K562 (cell line): ENCODE measurements at regions not wholly inside any gene's neighbourhood (a gene's known extent, or its start where the extent isn't known, plus 50 kb on each side); places are given as distances from the start of the nearest gene placed in this dataset.

ENCODE experiments used
- ATAC-seq: fragments of 200-7000 bp; cut with Tn5 transposase; 3 replicates; pipeline ENCODE4 v1.9.1; 2020; ENCODE audit warnings: moderate library complexity
- BruUV-seq: library from RNA; stranded (reverse); fragments of 400-500 nt; replicated peaks from 2 replicates; lab custom pipeline; 2021; lab: Mats Ljungman, UMichigan
- CTCF ChIA-PET: fragments of 300-600 bp; formaldehyde crosslinking; extraction: SDS; loops from one replicate; lab custom pipeline; 2021; ENCODE audit warnings: low intra/inter-chr PET ratio; lab: Yijun Ruan, JAX
- POLR2A ChIA-PET: fragments of 300-600, 350-650 bp; sonication (Branson Sonifier 250); formaldehyde crosslinking; extraction: SDS; loops from one replicate; lab custom pipeline; 2021; ENCODE audit warnings: antibody characterized with exemption, inconsistent platforms; lab: Yijun Ruan, JAX
- DNase-seq, 4 experiments: peaks; one replicate each; pipeline versions ENCODE4 v3.0.0 to v3.0.0-alpha.2; 2011 to 2018; ENCODE audit warnings: low spot score in 3 of 4, mixed read lengths in 3 of 4; ENCODE audit errors: extremely low read depth in 1 of 4
- FAIRE-seq: peaks from 2 replicates; lab custom pipeline; 2011; peaks lifted over from hg19 to GRCh38; lab: Jason Lieb, UNC
- H2AFZ ChIP-seq: 2 replicates; pipeline ENCODE4 v1.6.0; 2011; ENCODE audit warnings: low read depth, low read length, control low read depth, inconsistent platforms
- H3K27ac ChIP-seq: fragments of 200-600 bp; 3 replicates; pipeline ENCODE4 v1.8.0; 2011; ENCODE audit warnings: low read depth, mild to moderate bottlenecking, control low read depth, inconsistent platforms, low read length, moderate library complexity, mixed read lengths; ENCODE audit errors: extremely low read depth
- H3K27me3 ChIP-seq, 2 experiments: fragments of 300-600 bp in 1 of 2; 2 replicates in 1 of 2; 3 replicates in 1 of 2; pipeline versions ENCODE4 v1.6.0 to v1.8.0; 2011; ENCODE audit warnings: inconsistent platforms in 2 of 2, low read length in 2 of 2, mild to moderate bottlenecking in 1 of 2, mixed read lengths in 1 of 2, moderate library complexity in 1 of 2; ENCODE audit not compliant: control insufficient read depth in 2 of 2, insufficient read depth in 2 of 2
- H3K36me3 ChIP-seq: fragments of 300-600 bp; 3 replicates; pipeline ENCODE4 v1.8.0; 2011; ENCODE audit warnings: mild to moderate bottlenecking, low read length, inconsistent platforms; ENCODE audit not compliant: control insufficient read depth, insufficient read depth
- H3K4me1 ChIP-seq, 2 experiments: fragments of 200-600 bp in 1 of 2; replicated peaks in 1 of 2; 2 replicates in 1 of 2; 3 replicates in 1 of 2; pipeline versions ENCODE4 v1.5.1 to v1.8.0; 2011; ENCODE audit warnings: inconsistent platforms in 2 of 2, low read length in 2 of 2, mild to moderate bottlenecking in 1 of 2, mixed read lengths in 1 of 2, moderate library complexity in 1 of 2; ENCODE audit not compliant: control insufficient read depth in 2 of 2, insufficient read depth in 2 of 2
- H3K4me2 ChIP-seq: 2 replicates; pipeline ENCODE4 v1.6.1; 2011; ENCODE audit warnings: low read length, control low read depth, inconsistent platforms, mixed read lengths; ENCODE audit not compliant: insufficient read depth
- H3K4me3 ChIP-seq: fragments of 200-600 bp; sonication (generic), shearing (Covaris generic); 2 replicates; pipeline ENCODE4 v1.5.1; 2016; ENCODE audit warnings: control low read depth, inconsistent platforms
- H3K79me2 ChIP-seq: fragments of 200-600 bp; 3 replicates; pipeline ENCODE4 v1.8.0; 2011; ENCODE audit warnings: low read length, inconsistent platforms; ENCODE audit not compliant: control insufficient read depth, insufficient read depth
- H3K9ac ChIP-seq, 2 experiments: 2 replicates each; pipeline versions ENCODE4 v1.6.0 to v1.6.1; 2011; ENCODE audit warnings: low read depth in 2 of 2, low read length in 2 of 2, control low read depth in 1 of 2, inconsistent platforms in 1 of 2, mild to moderate bottlenecking in 1 of 2, mixed read lengths in 1 of 2; ENCODE audit not compliant: insufficient read depth in 1 of 2
- H3K9me1 ChIP-seq: one replicate; pipeline ENCODE4 v1.6.0; 2011; ENCODE audit warnings: inconsistent platforms, mild to moderate bottlenecking, low read length, moderate library complexity; ENCODE audit not compliant: control insufficient read depth, insufficient read depth
- H3K9me3 ChIP-seq: replicated peaks from 2 replicates; pipeline ENCODE4 v1.5.1; 2011; ENCODE audit warnings: low read depth, low read length, inconsistent platforms; ENCODE audit not compliant: control insufficient read depth, insufficient read depth
- H4K20me1 ChIP-seq: replicated peaks from 2 replicates; pipeline ENCODE4 v1.6.1; 2011; ENCODE audit warnings: low read length, inconsistent platforms, mixed read lengths; ENCODE audit not compliant: control insufficient read depth, insufficient read depth
- NCOR1 ChIP-seq: fragments of 450-650 bp; IDR thresholded peaks from 2 replicates; pipeline ENCODE4 v1.6.1; 2016; ENCODE audit warnings: mild to moderate bottlenecking, moderate library complexity
- ZNF282 ChIP-seq: sonication (generic); formaldehyde crosslinking; IDR thresholded peaks from 2 replicates; pipeline ENCODE4 v1.8.1; 2023; ENCODE audit warnings: missing genetic modification reagents
- WGBS: fragments of 100-300 bp; shearing (Covaris generic); methylation state at CpG from one replicate; pipeline ENCODE4 v1.1.6; 2016; ENCODE audit warnings: low coverage, mixed read lengths; ENCODE audit not compliant: insufficient coverage; ENCODE audit errors: missing lambda C conversion rate; 5-methylcytosine and 5-hydroxymethylcytosine counted together
- in situ Hi-C: fragments of 300-500 bp; cut with MboI; formaldehyde crosslinking; loops from 4 replicates; pipeline ENCODE4 v1.15.0; 2018; ENCODE audit warnings: inconsistent platforms, mixed read lengths
- intact Hi-C: fragments of 100-400 bp; cut with micrococcal nuclease; formaldehyde crosslinking; loops from 2 replicates; pipeline ENCODE4 v1.14.2; 2022
- TF ChIP-seq, protein P1 (sequence below): sonication (generic); formaldehyde crosslinking; IDR thresholded peaks from 2 replicates; pipeline ENCODE4 v1.8.1; 2023; ENCODE audit warnings: mild to moderate bottlenecking, missing genetic modification reagents

DNA sequence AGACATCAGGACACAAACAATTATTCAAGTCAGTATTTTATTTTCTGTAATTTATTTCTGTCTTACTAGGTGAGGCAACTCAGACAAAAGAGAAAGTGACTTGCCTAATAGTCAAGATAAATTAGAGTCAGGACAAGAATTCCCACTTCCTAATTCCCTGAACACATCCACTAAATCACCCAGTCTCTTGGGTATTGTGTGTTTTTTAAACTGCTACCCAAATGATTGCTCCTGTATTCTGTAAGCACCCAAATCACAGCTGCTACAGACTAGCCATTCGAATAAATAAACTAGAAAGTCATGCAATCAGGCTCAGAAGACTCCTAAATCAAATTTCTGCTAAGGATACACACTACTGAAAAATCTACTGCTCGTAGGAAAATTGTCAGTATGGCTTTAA is 263.0 kb downstream of the DUSP6 start (continued):
- TF ChIP-seq, protein P1, sequence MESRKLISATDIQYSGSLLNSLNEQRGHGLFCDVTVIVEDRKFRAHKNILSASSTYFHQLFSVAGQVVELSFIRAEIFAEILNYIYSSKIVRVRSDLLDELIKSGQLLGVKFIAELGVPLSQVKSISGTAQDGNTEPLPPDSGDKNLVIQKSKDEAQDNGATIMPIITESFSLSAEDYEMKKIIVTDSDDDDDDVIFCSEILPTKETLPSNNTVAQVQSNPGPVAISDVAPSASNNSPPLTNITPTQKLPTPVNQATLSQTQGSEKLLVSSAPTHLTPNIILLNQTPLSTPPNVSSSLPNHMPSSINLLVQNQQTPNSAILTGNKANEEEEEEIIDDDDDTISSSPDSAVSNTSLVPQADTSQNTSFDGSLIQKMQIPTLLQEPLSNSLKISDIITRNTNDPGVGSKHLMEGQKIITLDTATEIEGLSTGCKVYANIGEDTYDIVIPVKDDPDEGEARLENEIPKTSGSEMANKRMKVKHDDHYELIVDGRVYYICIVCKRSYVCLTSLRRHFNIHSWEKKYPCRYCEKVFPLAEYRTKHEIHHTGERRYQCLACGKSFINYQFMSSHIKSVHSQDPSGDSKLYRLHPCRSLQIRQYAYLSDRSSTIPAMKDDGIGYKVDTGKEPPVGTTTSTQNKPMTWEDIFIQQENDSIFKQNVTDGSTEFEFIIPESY (CRISPR knock-in tag) = no peak
- TF ChIP-seq ZNF282 (CRISPR knock-in tag) = no peak

DNA sequence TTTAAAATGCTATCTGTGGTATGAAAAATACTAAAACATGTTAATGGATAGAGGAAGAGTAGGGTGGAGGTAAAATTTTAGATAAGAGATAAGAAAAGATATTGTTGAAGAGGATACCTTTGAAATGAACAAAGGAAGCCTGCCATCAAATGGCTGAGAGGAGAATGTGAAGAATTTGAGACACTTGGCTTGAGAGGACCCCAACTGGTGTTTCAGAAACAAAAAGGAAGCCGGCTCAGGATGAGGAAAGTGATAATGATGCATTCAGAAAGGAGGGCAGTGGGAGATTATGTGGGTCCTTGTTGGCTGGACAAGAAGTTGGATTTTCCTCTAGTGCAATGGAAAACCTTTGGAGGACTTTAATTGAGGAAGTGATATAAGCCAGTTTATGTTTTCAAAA is 264.4 kb downstream of the DUSP6 start:
- Histone ChIP-seq H3K9me3 (no peaks in the 10 kb centered on the region), H2AFZ (no peak overlapping the region), H3K4me1 (no peaks in the 10 kb centered on the region), H3K36me3 (no peaks in the 10 kb centered on the region), H3K79me2 (no peaks in the 10 kb centered on the region), H3K9me1 (no peaks in the 10 kb centered on the region), H4K20me1 (no peaks in the 10 kb centered on the region), H3K4me3 (no peak overlapping the region), H3K4me2 (no peak overlapping the region), H3K27me3 (no peaks in the 10 kb centered on the region), H3K27ac (no peak overlapping the region), H3K9ac (no peak overlapping the region)
- TF ChIP-seq NCOR1 = no peak
- in situ Hi-C loops (no loop called here), intact Hi-C loops (no loop called here)
- no peak for ATAC-seq
- BruUV-seq = no TSS peak
- FAIRE-seq = no peak
- CTCF ChIA-PET = no interaction called here
- DNase-seq = no peak
- WGBS = 13% methylated on average over 1 of the region's 1 CpG
- POLR2A ChIA-PET = no interaction called here
